ENCODE measurements at regions not wholly inside any gene's neighbourhood (a gene's known extent, or its start where the extent isn't known, plus 50 kb on each side); places are given as distances from the start of the nearest gene placed in this dataset.

GRCh38 chr11:69956669-69957190, 121.4 kb upstream of the ANO1 start:
- Histone ChIP-seq H4K91ac (replicated peaks; ENCODE audit: insufficient read length, low read length) (no peak overlapping the region), H3K27ac (ENCODE audit: low read depth, low read length) (no peak overlapping the region), H2AFZ (ENCODE audit: low read length) (no peak overlapping the region), H2BK20ac (ENCODE audit: low read length) (no peak overlapping the region), H2BK15ac (ENCODE audit: low read length) (peak overlapping the region; percentile 46; the same call in 1 of the 2 replicates), H3K9ac (replicated peaks in 1 of 4; ENCODE audit: extremely low read depth in 1 of 4, low read depth in 3 of 4, low read length in 3 of 4) (no peak overlapping the region), H3K14ac (ENCODE audit: insufficient read length) (no peak overlapping the region), H2BK5ac (ENCODE audit: low read depth, low read length) (no peak overlapping the region), H3K9me3 (ENCODE audit: insufficient read depth in 2 of 2, low read depth in 1 of 2, low read length in 1 of 2) (peaks cover 0 to 5% of the 10 kb centered on the region in 2 experiments; a peak in 1 of 4 replicates), H3K56ac (replicated peaks; ENCODE audit: insufficient read length, low read depth, low read length) (no peak overlapping the region), H3K4ac (replicated peaks; ENCODE audit: insufficient read length, low read depth, low read length) (no peak overlapping the region), H2BK120ac (replicated peaks; ENCODE audit: low read depth, low read length) (no peak overlapping the region), H3K23me2 (ENCODE audit: low read depth, low read length) (no peaks in the 10 kb centered on the region), H4K5ac (ENCODE audit: insufficient read length, low read depth, low read length) (no peak overlapping the region), H2AK5ac (ENCODE audit: low read depth, low read length) (no peak overlapping the region), H2BK12ac (ENCODE audit: low read depth, low read length) (no peak overlapping the region), H3K27me3 (replicated peaks in 1 of 4; ENCODE audit: control insufficient read depth in 3 of 4, extremely low read depth in 1 of 4, insufficient read depth in 3 of 4, low read length in 3 of 4) (no peaks in the 10 kb centered on the region; a peak in 3 of 7 replicates), H3K23ac (ENCODE audit: insufficient read length) (no peak overlapping the region), H3K4me2 (ENCODE audit: insufficient read depth in 1 of 2, low read depth in 2 of 2, low read length in 2 of 2) (no peak overlapping the region), H3K4me3 (ENCODE audit: extremely low read depth in 1 of 4, insufficient read depth in 2 of 4, low read depth in 3 of 4, low read length in 4 of 4) (no peak overlapping the region), H4K20me1 (replicated peaks in 1 of 2; ENCODE audit: control insufficient read depth in 1 of 2, insufficient read depth in 2 of 2, low read length in 2 of 2) (no peaks in the 10 kb centered on the region), H3K4me1 (replicated peaks in 1 of 4; ENCODE audit: control insufficient read depth in 3 of 4, insufficient read depth in 4 of 4, low read length in 3 of 4) (peaks cover 0 to 8% (median 3%) of the 10 kb centered on the region in 4 experiments; a peak in 5 of 7 replicates), H3K79me2 (ENCODE audit: control insufficient read depth in 1 of 2, insufficient read depth in 2 of 2, low read length in 2 of 2) (no peaks in the 10 kb centered on the region), H3K18ac (ENCODE audit: extremely low read depth, low read length) (no peak overlapping the region), H4K8ac (ENCODE audit: extremely low read depth, insufficient read depth, low read length) (peak overlapping the region; percentile 25; the same call in 1 of the 2 replicates), H3K79me1 (ENCODE audit: low read depth, low read length) (no peaks in the 10 kb centered on the region), H3K36me3 (ENCODE audit: control insufficient read depth in 2 of 4, insufficient read depth in 4 of 4, low read length in 3 of 4) (no peaks in the 10 kb centered on the region)
- FAIRE-seq (no peak), DNase-seq (ENCODE audit: low read depth in 1 of 2, low spot score in 2 of 2) (no peak)
- ChIA-PET POLR2A (ENCODE audit: partially characterized antibody) (no interaction called here), CTCF (ENCODE audit: partially characterized antibody) (interaction anchor here (0.7 to 4.9 kb wide), 8 partner anchors 8 to 235 kb away, joined by 3 to 40 read pairs (median 3); no protein-coding TSS in a partner anchor)
- TF ChIP-seq KDM4A (IDR thresholded peaks at IDR 0.05; ENCODE audit: low read depth, low read length, severe bottlenecking) (no peak), RFX5 (IDR thresholded peaks at IDR 0.05; ENCODE audit: borderline replicate concordance, low read depth, low read length) (no peak), GTF2F1 (IDR thresholded peaks at IDR 0.05; ENCODE audit: borderline replicate concordance, low read depth, low read length) (no peak), TCF12 (IDR thresholded peaks at IDR 0.05; ENCODE audit: low read depth, low read length) (no peak), TEAD4 (IDR thresholded peaks at IDR 0.05; ENCODE audit: low read depth, low read length) (no peak), CTCF (IDR thresholded peaks at IDR 0.05; ENCODE audit: control extremely low read depth in 1 of 3, insufficient read depth in 1 of 3, low read depth in 1 of 3, low read length in 3 of 3) (no peak), SP4 (IDR thresholded peaks at IDR 0.05; ENCODE audit: low read length) (no peak)
- 78% methylated on average over 8 of the region's 8 CpGs; no CpG with 5 or more reads in 1 of the 2 experiments for WGBS, 2 experiments (ENCODE audit: extremely low coverage in 1 of 2, insufficient coverage in 1 of 2, insufficient read length in 1 of 2, insufficient replicate concordance in 2 of 2, low coverage in 1 of 2, low lambda C conversion rate in 2 of 2, missing lambda C conversion rate in 1 of 2)
